H1 (cell line): ENCODE measurements at regions not wholly inside any gene's neighbourhood (a gene's known extent, or its start where the extent isn't known, plus 50 kb on each side); places are given as distances from the start of the nearest gene placed in this dataset.

ENCODE experiments used
- CTCF ChIA-PET: fragments of 300-600 bp; sonication (Branson Sonifier 250); formaldehyde crosslinking; loops from one replicate; lab custom pipeline; 2021; ENCODE audit not compliant: partially characterized antibody; lab: Charles Lee
- POLR2A ChIA-PET: fragments of 300-600 bp; sonication (Branson Sonifier 250); formaldehyde crosslinking; loops from one replicate; lab custom pipeline; 2021; ENCODE audit warnings: inconsistent platforms; ENCODE audit not compliant: partially characterized antibody; lab: Charles Lee
- DNase-seq, 2 experiments: peaks; one replicate each; pipeline versions ENCODE4 v3.0.0 to v3.0.0-alpha.2; 2010 to 2022; ENCODE audit warnings: low spot score in 2 of 2, low read depth in 1 of 2, mixed read lengths in 1 of 2
- FAIRE-seq: peaks from 2 replicates; lab custom pipeline; 2011; peaks lifted over from hg19 to GRCh38; lab: Jason Lieb, UNC
- H2AFZ ChIP-seq: 2 replicates; pipeline ENCODE4 v1.8.1; 2012; ENCODE audit warnings: low read length, inconsistent platforms
- H2AK5ac ChIP-seq: 2 replicates; pipeline ENCODE4 v1.6.1; 2013; ENCODE audit warnings: low read depth, low read length
- H2BK120ac ChIP-seq: replicated peaks from 2 replicates; pipeline ENCODE3; 2013; ENCODE audit warnings: low read depth, low read length, inconsistent platforms
- H2BK12ac ChIP-seq: 2 replicates; pipeline ENCODE4 v1.6.1; 2013; ENCODE audit warnings: low read depth, low read length
- H2BK15ac ChIP-seq: 2 replicates; pipeline ENCODE4 v1.6.1; 2013; ENCODE audit warnings: low read length
- H2BK20ac ChIP-seq: 2 replicates; pipeline ENCODE4 v1.6.1; 2013; ENCODE audit warnings: low read length
- H2BK5ac ChIP-seq: 2 replicates; pipeline ENCODE4 v1.6.1; 2013; ENCODE audit warnings: low read depth, low read length
- H3K14ac ChIP-seq: 2 replicates; pipeline ENCODE4 v1.6.1; 2013; ENCODE audit warnings: inconsistent platforms; ENCODE audit not compliant: insufficient read length
- H3K18ac ChIP-seq: 2 replicates; pipeline ENCODE4 v1.6.1; 2013; ENCODE audit warnings: low read length; ENCODE audit errors: extremely low read depth
- H3K23ac ChIP-seq: 2 replicates; pipeline ENCODE4 v1.6.1; 2013; ENCODE audit warnings: inconsistent platforms; ENCODE audit not compliant: insufficient read length
- H3K23me2 ChIP-seq: 2 replicates; pipeline ENCODE4 v1.6.1; 2013; ENCODE audit warnings: low read depth, low read length
- H3K27ac ChIP-seq: 2 replicates; pipeline ENCODE4 v1.6.1; 2011; ENCODE audit warnings: low read depth, low read length, inconsistent platforms
- H3K27me3 ChIP-seq, 4 experiments: replicated peaks in 1 of 4; 1 replicate in 1 of 4; 2 replicates in 3 of 4; pipeline versions ENCODE4 v1.6.1 to v1.8.1; 2011 to 2013; ENCODE audit warnings: low read length in 3 of 4, mild to moderate bottlenecking in 3 of 4, inconsistent platforms in 2 of 4, mixed read lengths in 2 of 4, moderate library complexity in 1 of 4; ENCODE audit not compliant: control insufficient read depth in 3 of 4, insufficient read depth in 3 of 4; ENCODE audit errors: extremely low read depth in 1 of 4
- H3K36me3 ChIP-seq, 4 experiments: 2 replicates each; pipeline versions ENCODE4 v1.6.1 to v1.8.1; 2011 to 2013; ENCODE audit warnings: mild to moderate bottlenecking in 4 of 4, low read length in 3 of 4, moderate library complexity in 2 of 4, control low read depth in 1 of 4, inconsistent platforms in 1 of 4; ENCODE audit not compliant: insufficient read depth in 4 of 4, control insufficient read depth in 2 of 4
- H3K4ac ChIP-seq: replicated peaks from 2 replicates; pipeline ENCODE3; 2013; ENCODE audit warnings: low read length, low read depth, mixed read lengths, inconsistent platforms; ENCODE audit not compliant: insufficient read length
- H3K4me1 ChIP-seq, 4 experiments: replicated peaks in 1 of 4; 1 replicate in 1 of 4; 2 replicates in 3 of 4; pipeline versions ENCODE4 v1.6.1 to v1.8.1; 2011 to 2013; ENCODE audit warnings: low read length in 3 of 4, inconsistent platforms in 2 of 4, mixed read lengths in 1 of 4; ENCODE audit not compliant: insufficient read depth in 4 of 4, control insufficient read depth in 3 of 4
- H3K4me2 ChIP-seq, 2 experiments: 2 replicates each; pipeline versions ENCODE4 v1.6.1 to v1.8.1; 2011 to 2013; ENCODE audit warnings: low read depth in 2 of 2, low read length in 2 of 2, control low read depth in 1 of 2, inconsistent platforms in 1 of 2, mild to moderate bottlenecking in 1 of 2; ENCODE audit not compliant: insufficient read depth in 1 of 2
- H3K4me3 ChIP-seq, 4 experiments: fragments of 200-600, 300-600 bp in 1 of 4; sonication (generic), shearing (Covaris generic), sonication (Bioruptor Twin) in 1 of 4; 2 replicates each; pipeline versions ENCODE4 v1.5.1 to v1.8.1; 2011 to 2016; ENCODE audit warnings: low read length in 4 of 4, low read depth in 3 of 4, control low read depth in 2 of 4, inconsistent platforms in 2 of 4, mild to moderate bottlenecking in 2 of 4, mixed read lengths in 1 of 4, moderate library complexity in 1 of 4; ENCODE audit not compliant: insufficient read depth in 2 of 4; ENCODE audit errors: extremely low read depth in 1 of 4
- H3K56ac ChIP-seq: replicated peaks from 2 replicates; pipeline ENCODE3; 2013; ENCODE audit warnings: low read depth, mild to moderate bottlenecking, mixed read lengths, low read length, inconsistent platforms; ENCODE audit not compliant: insufficient read length
- H3K79me1 ChIP-seq: 2 replicates; pipeline ENCODE4 v1.6.1; 2013; ENCODE audit warnings: low read depth, low read length, control low read depth
- H3K79me2 ChIP-seq, 2 experiments: 2 replicates each; pipeline versions ENCODE4 v1.6.1 to v1.8.1; 2012 to 2013; ENCODE audit warnings: low read length in 2 of 2, mild to moderate bottlenecking in 2 of 2, inconsistent platforms in 1 of 2; ENCODE audit not compliant: insufficient read depth in 2 of 2, control insufficient read depth in 1 of 2
- H3K9ac ChIP-seq, 4 experiments: replicated peaks in 1 of 4; 1 replicate in 1 of 4; 2 replicates in 3 of 4; pipeline versions ENCODE4 v1.6.1 to v1.8.1; 2011 to 2013; ENCODE audit warnings: low read depth in 3 of 4, low read length in 3 of 4, control low read depth in 2 of 4, mild to moderate bottlenecking in 2 of 4, moderate library complexity in 2 of 4, inconsistent platforms in 1 of 4; ENCODE audit errors: extremely low read depth in 1 of 4
- H3K9me3 ChIP-seq, 2 experiments: 2 replicates each; pipeline versions ENCODE4 v1.6.1 to v1.8.1; 2012 to 2013; ENCODE audit warnings: mild to moderate bottlenecking in 2 of 2, moderate library complexity in 2 of 2, control low read depth in 1 of 2, inconsistent platforms in 1 of 2, low read depth in 1 of 2, low read length in 1 of 2, mixed read lengths in 1 of 2; ENCODE audit not compliant: insufficient read depth in 2 of 2
- H4K20me1 ChIP-seq, 2 experiments: replicated peaks in 1 of 2; 2 replicates each; pipeline versions ENCODE3 to v1.8.1; 2011 to 2013; ENCODE audit warnings: inconsistent platforms in 2 of 2, low read length in 2 of 2, mild to moderate bottlenecking in 1 of 2; ENCODE audit not compliant: insufficient read depth in 2 of 2, control insufficient read depth in 1 of 2
- H4K5ac ChIP-seq: 2 replicates; pipeline ENCODE4 v1.6.1; 2013; ENCODE audit warnings: low read length, low read depth, mixed read lengths, inconsistent platforms; ENCODE audit not compliant: insufficient read length
- H4K8ac ChIP-seq: 2 replicates; pipeline ENCODE4 v1.8.0; 2013; ENCODE audit warnings: mild to moderate bottlenecking, moderate library complexity, low read length, inconsistent platforms; ENCODE audit not compliant: insufficient read depth; ENCODE audit errors: extremely low read depth
- H4K91ac ChIP-seq: replicated peaks from 2 replicates; pipeline ENCODE3; 2013; ENCODE audit warnings: low read length, mixed read lengths, inconsistent platforms; ENCODE audit not compliant: insufficient read length
- CHD2 ChIP-seq: IDR thresholded peaks from 2 replicates; pipeline ENCODE4 v1.6.1; 2012; ENCODE audit warnings: low read length, improper control_type of control experiment
- FOSL1 ChIP-seq: IDR thresholded peaks from 2 replicates; pipeline ENCODE4 v1.6.1; 2011; ENCODE audit warnings: mild to moderate bottlenecking, low read depth, low read length, moderate library complexity; ENCODE audit not compliant: insufficient read depth
- GTF2F1 ChIP-seq: IDR thresholded peaks from 2 replicates; pipeline ENCODE4 v1.6.1; 2012; ENCODE audit warnings: low read depth, low read length, improper control_type of control experiment, borderline replicate concordance
- KDM1A ChIP-seq: fragments of 200-600, 300-600 bp; sonication (generic); IDR thresholded peaks from 2 replicates; pipeline ENCODE4 v1.7.1; 2016; ENCODE audit warnings: mild to moderate bottlenecking, low read length, borderline replicate concordance
- MAFK ChIP-seq: IDR thresholded peaks from 2 replicates; pipeline ENCODE4 v1.6.1; 2012; ENCODE audit warnings: low read depth, mild to moderate bottlenecking, improper control_type of control experiment, low read length
- SUZ12 ChIP-seq: fragments of 200-600 bp; sonication (generic); IDR thresholded peaks from 2 replicates; pipeline ENCODE4 v1.6.1; 2012; ENCODE audit warnings: mild to moderate bottlenecking, inconsistent platforms, low read length, moderate library complexity, mixed read lengths
- WGBS, 2 experiments: shearing (Covaris generic) in 1 of 2; methylation state at CpG; one replicate each; pipeline versions ENCODE4 v1.1.6 to v1.1.7; 2013 to 2015; ENCODE audit warnings: low lambda C conversion rate in 2 of 2, mixed read lengths in 2 of 2, inconsistent platforms in 1 of 2, low coverage in 1 of 2, missing lambda C conversion rate in 1 of 2; ENCODE audit not compliant: insufficient replicate concordance in 2 of 2, insufficient coverage in 1 of 2, insufficient read length in 1 of 2; ENCODE audit errors: extremely low coverage in 1 of 2, missing lambda C conversion rate in 1 of 2; 5-methylcytosine and 5-hydroxymethylcytosine counted together

DNA sequence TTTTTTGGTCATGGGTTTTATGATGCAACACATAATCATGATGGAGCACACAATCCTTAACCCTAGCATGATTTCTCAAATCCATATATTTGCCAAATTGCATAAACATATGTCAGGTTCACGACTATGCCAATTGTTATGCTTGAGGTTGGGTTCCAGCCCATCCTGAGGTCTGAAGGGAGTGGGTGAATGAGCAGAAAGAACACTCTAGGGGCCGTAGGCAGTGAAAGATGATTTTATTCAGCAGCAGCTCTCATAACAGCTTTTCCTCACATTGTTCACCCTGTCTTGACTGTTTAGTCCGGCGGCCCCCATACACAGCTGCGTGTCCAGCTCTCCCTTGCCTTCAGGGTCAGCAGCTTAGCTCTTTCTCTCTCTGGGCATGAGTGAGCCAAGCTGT is 627.7 kb downstream of the PLA2G4A start:
- CTCF ChIA-PET, result interaction anchor here (1.4 kb wide), 1 partner anchor 22 kb away, joined by 3 read pairs; no protein-coding TSS in a partner anchor
- H2BK15ac ChIP-seq, result no peak overlapping the region
- no peaks in the 10 kb centered on the region for H4K20me1 ChIP-seq
- H3K23ac ChIP-seq, result no peak overlapping the region
- no peak overlapping the region for H3K56ac ChIP-seq
- no peak overlapping the region for H2AFZ ChIP-seq
- TF ChIP-seq CHD2, result no peak
- no peak for TF ChIP-seq GTF2F1
- TF ChIP-seq MAFK, result no peak
- no peak for TF ChIP-seq FOSL1
- TF ChIP-seq KDM1A, result no peak
- no peak for TF ChIP-seq SUZ12
- TF ChIP-seq, all 59 proteins: peak for 0
- H3K79me1 ChIP-seq, result no peaks in the 10 kb centered on the region
- H3K4me2 ChIP-seq, result no peak overlapping the region
- H3K9ac ChIP-seq, result no peak overlapping the region
- DNase-seq, result no peak
- no peaks in the 10 kb centered on the region for H3K79me2 ChIP-seq
- 87% methylated on average over 5 of the region's 5 CpGs; no CpG with 5 or more reads in 1 of the 2 experiments for WGBS, 2 experiments
- no peak overlapping the region for H2BK5ac ChIP-seq
- H3K4me1 ChIP-seq, result no peaks in the 10 kb centered on the region
- no peaks in the 10 kb centered on the region for H3K27me3 ChIP-seq
- no peak overlapping the region for H2BK120ac ChIP-seq
- no peak overlapping the region for H4K8ac ChIP-seq
- no peaks in the 10 kb centered on the region for H3K36me3 ChIP-seq
- no peak overlapping the region for H4K91ac ChIP-seq
- no peak overlapping the region for H2BK20ac ChIP-seq
- H3K23me2 ChIP-seq, result no peaks in the 10 kb centered on the region
- H4K5ac ChIP-seq, result no peak overlapping the region
- no peaks in the 10 kb centered on the region for H3K9me3 ChIP-seq
- POLR2A ChIA-PET, result no interaction called here
- no peak for FAIRE-seq
- H3K4ac ChIP-seq, result no peak overlapping the region
- no peak overlapping the region for H3K27ac ChIP-seq
- H2AK5ac ChIP-seq, result no peak overlapping the region
- H3K4me3 ChIP-seq, result no peak overlapping the region
- H3K18ac ChIP-seq, result no peak overlapping the region
- no peak overlapping the region for H3K14ac ChIP-seq
- no peak overlapping the region for H2BK12ac ChIP-seq
